HT1080 (cell line): ENCODE measurements at regions not wholly inside any gene's neighbourhood (a gene's known extent, or its start where the extent isn't known, plus 50 kb on each side); places are given as distances from the start of the nearest gene placed in this dataset.
"Not testable (repeated sequence)": the region's sequence is repeated elsewhere in the genome, so short reads cannot be mapped to it uniquely, and the experiment has no call there.

Experiments
- DNase-seq: peaks from one replicate; pipeline ENCODE4 v3.0.0-alpha.2; 2015; ENCODE audit warnings: low read depth

- DNase-seq = no peak
These were observed 95.3 kb upstream of the SNX9 start for GRCh38 chr6:157727629-157728182.

DNA sequence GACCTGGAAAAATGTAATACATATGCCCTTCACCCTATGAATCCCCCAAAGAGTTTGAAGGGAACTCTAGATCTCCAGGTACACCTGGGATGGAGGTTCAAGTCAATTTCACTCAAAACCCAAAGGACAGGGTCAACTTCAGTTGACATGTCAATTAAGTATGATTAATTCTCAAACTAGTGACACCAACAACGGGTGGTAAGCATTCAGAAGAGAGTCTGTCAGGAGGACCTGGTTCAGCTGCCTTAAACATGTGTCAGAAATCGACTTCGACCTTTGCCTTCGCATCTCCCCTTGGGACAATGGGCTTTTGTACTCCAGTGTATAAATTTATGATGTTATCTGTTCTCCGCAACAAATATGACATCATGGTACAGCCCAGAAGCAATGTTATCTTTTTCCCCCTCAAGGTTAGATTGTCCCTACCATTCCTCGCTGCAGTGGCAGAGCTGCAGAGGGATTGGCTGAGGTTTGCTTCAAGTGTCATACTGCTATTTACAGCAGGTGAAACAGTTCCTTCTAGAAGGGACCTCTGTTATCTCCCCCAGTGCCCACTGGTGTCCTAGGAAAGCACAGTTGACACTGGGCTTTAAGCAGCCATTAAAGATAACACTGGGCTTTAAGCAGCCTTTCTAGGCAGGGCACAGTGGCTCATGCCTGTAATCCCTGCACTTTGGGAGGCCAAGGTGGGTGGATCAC, 94.7 kb upstream of the SNX9 start:
- no peak for DNase-seq

DNA sequence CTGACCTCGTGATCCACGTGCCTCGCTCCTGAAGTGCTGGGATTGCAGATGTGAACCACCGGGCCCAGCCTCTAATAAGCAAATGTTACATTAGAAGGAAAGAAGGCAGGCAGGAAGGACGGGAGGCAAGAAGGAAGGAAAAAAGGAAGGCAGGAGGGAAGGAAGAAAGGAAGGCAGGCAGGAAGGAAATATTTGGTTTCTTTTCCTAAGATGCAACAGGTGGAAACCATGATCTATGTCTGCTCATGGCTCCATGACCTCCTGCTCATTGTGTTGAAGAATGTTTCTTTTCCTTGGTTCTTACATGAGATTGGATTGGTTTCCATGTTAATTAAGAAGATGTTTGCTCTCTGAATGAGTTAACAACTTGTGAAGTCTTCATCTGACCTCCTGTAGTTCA, 91.8 kb upstream of the SNX9 start:
- DNase-seq = no peak

GRCh38 chr6:157732007-157732406, 91.0 kb upstream of the SNX9 start:
- no peak for DNase-seq

DNA sequence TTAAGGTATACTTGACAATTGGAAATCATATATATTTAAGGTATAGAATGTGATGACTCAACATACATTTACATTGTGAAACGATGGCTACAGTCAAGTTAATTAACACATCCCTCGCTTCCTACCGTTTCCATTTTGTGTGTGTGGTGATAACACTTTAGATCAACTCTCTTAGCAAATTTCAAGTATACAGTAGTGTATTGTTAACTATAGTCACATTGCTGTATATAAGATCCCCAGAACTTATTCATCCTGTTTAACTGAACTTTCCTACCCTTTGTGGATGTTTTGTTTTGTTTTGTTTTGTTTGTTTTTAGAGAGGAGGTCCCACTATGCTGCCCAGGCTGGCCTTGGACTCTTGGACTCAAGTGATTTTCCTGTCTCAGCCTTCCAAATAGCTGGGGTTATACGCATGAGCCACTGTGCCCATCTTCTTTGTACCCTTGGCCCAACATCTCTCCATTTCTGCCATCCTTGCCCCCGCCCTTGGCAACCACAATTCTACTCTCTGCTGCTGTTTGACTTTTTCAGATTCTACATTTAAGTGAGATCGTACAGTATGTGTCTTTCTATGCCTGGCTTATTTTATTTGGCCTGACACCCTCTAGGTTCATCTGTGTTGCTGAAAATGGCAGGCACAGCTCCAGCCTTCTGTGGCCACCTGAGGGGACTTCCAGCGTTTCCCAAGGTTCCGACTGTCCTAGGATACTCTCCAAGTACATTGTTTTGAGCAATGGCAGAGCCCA, 90.5 kb upstream of the SNX9 start:
- DNase-seq = no peak

GRCh38 chr6:157736555-157736954, 86.5 kb upstream of the SNX9 start:
- not testable (repeated sequence) for DNase-seq

GRCh38 chr6:157741321-157741947, 81.6 kb upstream of the SNX9 start:
- DNase-seq = no peak

DNA sequence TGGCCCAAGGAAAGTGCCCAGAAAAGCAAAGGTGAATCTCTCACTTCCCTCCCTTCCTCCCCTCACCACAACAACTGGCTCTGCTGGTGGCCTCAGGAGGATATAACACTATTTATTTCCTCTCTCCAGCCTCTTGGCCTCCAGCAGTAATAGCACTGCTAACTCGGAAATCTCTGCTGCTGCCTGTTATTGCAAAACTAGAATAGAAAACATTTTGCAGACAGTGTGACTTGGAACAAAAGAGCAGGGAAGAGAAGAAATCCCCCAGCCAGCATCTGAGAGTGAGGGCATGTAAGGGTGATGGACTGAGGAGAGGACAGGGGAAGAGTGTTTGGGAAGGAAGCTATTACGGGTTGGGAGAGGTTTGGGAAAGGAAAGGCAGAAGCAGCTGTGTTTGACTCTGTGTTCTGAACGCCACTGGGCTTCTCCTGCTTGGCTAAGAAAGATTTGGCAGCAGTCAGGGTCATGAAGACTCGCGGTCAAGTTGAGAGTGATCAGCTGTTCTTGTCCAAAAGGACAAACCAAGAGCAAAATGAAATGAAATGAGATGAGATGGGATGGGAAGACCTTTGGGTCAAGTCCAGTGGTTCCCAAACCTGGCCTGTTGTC, 81.0 kb upstream of the SNX9 start:
- no peak for DNase-seq

DNA sequence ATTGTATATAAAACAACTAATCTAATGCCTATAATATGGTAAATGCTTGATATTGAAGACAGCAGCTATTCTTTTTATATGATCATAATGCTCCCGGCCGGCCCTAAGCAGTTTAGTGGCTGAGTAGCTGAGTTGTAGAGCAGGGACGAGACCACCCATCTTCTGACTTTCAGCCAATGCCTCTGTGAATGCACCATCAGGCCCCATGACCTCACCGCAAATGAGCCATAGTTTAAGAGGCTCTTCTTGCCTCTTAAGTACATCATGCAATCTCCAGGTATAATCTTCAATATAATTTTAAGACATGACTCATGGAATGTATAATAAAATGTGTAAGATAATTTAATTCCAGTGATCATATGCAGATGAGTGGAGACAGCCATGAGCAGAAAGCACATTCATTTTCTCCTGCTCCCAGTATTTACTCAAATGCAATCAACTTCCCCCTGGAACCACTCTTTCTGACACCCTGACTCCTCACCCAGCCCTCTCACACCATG, 78.9 kb upstream of the SNX9 start:
- DNase-seq = no peak

DNA sequence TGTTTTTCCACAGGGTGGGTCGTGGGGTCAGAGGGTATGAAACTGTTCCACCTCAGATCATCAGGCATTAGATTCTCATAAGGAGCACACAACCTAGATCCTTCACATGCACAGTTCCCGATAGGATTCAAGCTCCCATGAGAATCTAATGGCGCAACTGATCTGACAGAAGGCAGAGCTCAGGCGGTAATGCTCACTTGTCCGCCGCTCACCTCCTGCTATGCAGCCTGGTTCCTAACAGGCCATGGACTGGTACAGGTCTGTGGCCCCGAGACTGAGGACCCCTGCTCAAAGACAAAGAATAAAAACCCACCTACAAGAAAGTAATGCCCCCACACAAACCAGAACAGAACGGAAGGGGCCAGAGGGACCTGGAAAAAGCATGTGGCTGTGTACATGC, 76.1 kb upstream of the SNX9 start:
- no peak for DNase-seq

DNA sequence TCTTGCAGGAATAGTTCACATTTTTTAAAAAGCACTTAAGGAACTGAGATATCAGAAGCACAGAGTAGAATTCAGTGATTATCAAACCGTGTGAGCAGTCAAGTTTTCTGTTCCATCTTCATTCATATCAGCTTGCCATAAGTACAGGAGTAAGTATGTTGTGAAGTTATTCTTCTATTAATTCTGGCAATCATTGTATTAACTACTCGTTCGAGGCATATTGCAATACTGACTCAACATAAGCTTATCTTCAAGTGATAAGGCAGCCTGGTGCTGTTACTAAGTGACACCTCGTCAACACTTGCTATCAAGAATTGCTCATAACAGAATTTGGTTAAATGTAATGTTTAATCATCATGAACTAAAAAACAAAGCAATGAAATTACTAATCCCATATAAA, 75.7 kb upstream of the SNX9 start:
- DNase-seq = no peak

DNA sequence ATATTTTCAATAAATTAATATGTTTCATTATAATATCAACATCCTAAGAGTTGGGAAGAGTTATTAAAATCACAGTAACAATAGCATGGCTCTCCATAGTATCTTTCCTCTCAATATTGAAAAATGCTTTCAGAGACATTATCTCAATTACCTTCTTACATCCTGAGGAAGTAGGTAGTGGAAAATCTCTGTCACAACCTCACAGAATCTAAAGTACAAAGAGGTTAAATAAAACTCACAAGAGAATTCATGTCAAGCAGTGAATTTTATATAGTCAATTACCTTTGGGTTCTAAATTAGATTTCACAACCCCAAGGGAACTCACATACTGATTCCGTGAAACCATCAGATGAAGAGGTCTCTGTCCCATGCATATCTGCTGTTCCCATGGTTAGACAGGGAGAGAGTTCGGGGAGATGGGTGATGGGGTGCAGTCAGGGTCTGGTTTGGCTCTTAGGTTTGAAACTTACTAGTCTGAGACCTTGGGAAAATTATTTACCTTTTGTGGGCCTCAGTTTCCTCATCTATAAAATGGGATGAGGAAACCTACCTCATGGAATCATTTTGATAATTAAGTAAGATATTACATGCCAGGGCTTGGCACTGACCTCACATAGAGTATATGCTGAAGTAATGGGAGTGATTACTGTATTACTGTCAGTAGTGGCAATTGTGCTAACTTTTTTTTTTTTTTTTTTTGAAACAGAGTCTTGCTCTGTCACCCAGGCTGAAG, 74.0 kb upstream of the SNX9 start:
- no peak for DNase-seq

DNA sequence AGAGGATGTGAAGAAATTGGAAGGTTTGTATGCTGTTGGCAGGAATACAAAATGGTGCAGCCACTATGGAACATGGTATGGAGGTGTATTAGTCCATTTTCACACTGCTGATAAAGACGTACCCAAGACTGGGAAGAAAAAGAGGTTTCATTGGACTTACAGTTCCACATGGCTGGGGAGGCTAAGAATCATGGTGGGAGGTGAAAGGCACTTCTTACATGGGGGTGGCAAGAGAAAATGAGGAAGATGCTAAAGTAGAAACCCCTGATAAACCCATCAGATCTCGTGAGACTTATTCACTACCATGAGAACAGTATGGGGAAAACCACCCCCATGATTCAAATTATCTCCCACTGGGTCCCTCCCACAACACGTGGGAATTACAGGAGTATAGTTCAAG, 72.1 kb upstream of the SNX9 start:
- not testable (repeated sequence) for DNase-seq

DNA sequence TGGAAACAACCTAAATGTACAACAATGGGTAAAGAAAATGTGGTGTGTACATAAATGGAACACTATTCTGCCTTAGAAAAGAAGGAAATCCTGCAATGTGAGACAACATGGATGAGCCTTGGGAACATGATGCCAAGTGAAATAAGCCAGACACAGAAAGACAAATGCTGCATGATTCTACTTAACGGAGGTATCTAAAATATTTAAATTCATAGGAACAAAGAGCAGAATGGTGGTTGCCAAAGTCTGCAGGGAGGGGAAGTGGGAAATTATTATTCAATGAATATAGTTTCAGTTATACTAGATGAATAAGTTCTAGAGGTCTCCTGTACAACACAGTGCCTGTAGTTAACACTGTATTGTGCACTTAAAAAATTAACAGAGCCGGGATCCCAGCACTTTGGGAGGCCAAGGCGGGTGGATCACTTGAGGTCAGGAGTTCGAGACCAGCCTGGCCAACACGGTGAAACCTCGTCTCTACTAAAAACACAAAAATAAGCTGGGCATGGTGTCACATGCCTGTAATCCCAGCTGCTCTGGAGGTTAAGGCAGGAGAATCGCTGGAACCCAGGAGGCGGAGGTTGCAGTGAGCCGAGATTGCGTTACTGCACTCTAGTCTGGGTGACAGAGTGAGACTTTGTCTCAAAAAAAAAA, 71.4 kb upstream of the SNX9 start:
- DNase-seq = no peak

GRCh38 chr6:157752879-157753278, 70.2 kb upstream of the SNX9 start:
- not testable (repeated sequence) for DNase-seq

- DNase-seq = no peak
These were observed 69.8 kb upstream of the SNX9 start for GRCh38 chr6:157753291-157753690.

DNA sequence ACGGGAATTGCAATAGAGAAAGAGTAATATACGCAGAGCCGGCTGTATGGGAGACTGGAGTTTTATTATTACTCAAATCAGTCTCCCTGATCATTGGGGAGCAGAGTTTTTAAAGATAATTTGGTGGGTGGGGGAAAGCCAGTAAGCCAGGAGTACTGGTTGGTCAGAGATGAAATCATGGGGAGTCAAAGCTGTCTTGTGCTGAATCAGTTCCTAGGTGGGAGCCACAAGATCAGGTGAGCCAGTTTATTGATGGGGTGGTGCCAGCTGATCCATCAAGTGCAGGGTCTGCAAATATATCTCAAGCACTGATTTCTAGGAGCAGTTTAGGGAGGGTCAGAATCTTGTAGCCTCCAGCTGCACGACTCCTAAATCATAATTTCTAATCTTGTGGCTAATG, 69.2 kb upstream of the SNX9 start:
- not testable (repeated sequence) for DNase-seq

DNA sequence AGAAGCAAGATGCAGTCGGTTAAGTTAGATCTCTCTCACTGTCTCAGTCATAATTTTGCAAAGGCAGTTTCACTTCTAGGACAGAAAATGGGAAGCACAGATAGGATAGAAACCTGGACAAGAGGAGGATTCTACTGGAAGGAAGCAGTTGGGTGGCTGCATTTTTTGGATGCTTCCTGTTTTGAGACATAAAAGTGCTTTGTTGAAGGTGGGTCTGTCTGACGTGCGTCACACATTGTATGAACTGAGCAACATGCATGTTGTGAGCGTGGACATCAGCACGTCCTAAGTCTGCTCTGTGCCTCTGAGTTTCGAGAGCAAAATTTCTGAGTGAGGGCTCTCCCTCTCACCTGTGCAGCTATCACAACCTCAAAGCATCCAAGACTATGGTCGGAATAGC, 68.7 kb upstream of the SNX9 start:
- DNase-seq = no peak

- DNase-seq = no peak
These were observed 67.9 kb upstream of the SNX9 start for GRCh38 chr6:157755032-157755745.
